ENCODE measurements at regions not wholly inside any gene's neighbourhood (a gene's known extent, or its start where the extent isn't known, plus 50 kb on each side); places are given as distances from the start of the nearest gene placed in this dataset.

GRCh38 chr5:178787889-178788288, 57.4 kb upstream of the ZNF354A start:
- TF ChIP-seq CTCF (IDR thresholded peaks at IDR 0.05; ENCODE audit: low read depth, low read length) (no peak), POLR2A (IDR thresholded peaks at IDR 0.05; ENCODE audit: extremely low read depth, insufficient read length) (no peak)
